HEK293 (cell line): ENCODE measurements at regions not wholly inside any gene's neighbourhood (a gene's known extent, or its start where the extent isn't known, plus 50 kb on each side); places are given as distances from the start of the nearest gene placed in this dataset.

ENCODE experiments used
- KLF9 ChIP-seq: fragments of 450-650 bp; formaldehyde crosslinking; IDR thresholded peaks from 2 replicates; pipeline ENCODE4 v1.5.1; 2016; ENCODE audit warnings: missing biosample characterization, missing genetic modification characterization, low read depth
- ZNF837 ChIP-seq: fragments of 450-650 bp; formaldehyde crosslinking; IDR thresholded peaks from 2 replicates; pipeline ENCODE4 v1.5.1; 2016; ENCODE audit warnings: missing biosample characterization, missing genetic modification characterization
- ZSCAN30 ChIP-seq: fragments of 450-650 bp; IDR thresholded peaks from 2 replicates; pipeline ENCODE4 v1.5.1; 2018; ENCODE audit warnings: missing biosample characterization, mild to moderate bottlenecking, missing genetic modification characterization, moderate library complexity
- TF ChIP-seq, protein P1 (sequence below): fragments of 450-650 bp; formaldehyde crosslinking; IDR thresholded peaks from 2 replicates; pipeline ENCODE4 v1.5.1; 2016; ENCODE audit warnings: missing biosample characterization, missing genetic modification characterization

DNA sequence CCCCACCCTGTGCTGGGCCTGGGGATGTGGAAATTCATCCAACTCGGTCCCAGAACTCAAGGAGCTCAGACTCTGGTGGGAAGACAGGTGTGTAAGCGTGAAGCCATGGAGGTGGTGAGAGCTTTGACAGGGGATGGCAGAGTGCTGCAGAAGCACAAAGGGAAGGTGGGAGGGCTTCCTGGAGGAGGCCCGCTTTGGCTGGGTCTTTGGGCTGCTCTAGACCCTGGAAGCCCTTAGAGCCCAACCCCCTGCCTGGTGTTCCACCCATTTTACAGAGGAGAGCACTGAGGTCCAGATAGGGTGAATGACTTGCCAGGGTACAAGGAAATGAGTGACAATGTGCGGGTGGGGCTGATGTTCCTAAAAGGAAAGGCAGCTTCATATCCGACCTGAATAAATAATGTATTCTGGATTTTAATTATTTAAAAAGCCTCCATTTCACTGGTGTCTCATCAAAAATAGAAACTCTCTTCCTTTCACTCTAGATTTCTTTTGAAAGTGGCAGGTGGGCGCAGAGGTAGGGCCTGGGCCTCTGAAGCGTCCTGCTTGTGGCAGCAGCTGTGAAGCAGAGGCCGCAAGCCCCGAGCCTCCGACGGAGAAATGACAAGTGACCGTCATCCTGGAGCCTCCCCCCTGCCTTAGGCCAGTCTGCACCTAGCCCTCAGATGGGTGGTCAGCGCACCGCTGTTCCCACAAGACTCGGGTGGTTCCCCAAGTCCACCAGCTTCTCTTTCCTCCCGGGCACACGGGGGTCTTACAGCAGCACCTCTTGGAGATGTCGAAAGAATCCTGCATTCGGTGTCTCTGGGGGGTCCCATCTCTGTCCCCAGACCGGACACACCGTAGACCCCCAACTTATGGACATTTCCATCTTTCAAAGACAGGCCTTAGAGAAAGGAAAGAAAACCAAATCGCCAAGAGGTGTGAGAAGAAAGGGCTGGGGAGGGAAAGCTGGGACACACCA is 71.0 kb upstream of the TAF1B start:
- TF ChIP-seq, protein P1, sequence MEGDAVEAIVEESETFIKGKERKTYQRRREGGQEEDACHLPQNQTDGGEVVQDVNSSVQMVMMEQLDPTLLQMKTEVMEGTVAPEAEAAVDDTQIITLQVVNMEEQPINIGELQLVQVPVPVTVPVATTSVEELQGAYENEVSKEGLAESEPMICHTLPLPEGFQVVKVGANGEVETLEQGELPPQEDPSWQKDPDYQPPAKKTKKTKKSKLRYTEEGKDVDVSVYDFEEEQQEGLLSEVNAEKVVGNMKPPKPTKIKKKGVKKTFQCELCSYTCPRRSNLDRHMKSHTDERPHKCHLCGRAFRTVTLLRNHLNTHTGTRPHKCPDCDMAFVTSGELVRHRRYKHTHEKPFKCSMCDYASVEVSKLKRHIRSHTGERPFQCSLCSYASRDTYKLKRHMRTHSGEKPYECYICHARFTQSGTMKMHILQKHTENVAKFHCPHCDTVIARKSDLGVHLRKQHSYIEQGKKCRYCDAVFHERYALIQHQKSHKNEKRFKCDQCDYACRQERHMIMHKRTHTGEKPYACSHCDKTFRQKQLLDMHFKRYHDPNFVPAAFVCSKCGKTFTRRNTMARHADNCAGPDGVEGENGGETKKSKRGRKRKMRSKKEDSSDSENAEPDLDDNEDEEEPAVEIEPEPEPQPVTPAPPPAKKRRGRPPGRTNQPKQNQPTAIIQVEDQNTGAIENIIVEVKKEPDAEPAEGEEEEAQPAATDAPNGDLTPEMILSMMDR = no peak
- TF ChIP-seq ZSCAN30 (tag by site-specific recombination) (no peak), KLF9 (no peak), ZNF837 (no peak)
